H1 (cell line): ENCODE measurements at regions not wholly inside any gene's neighbourhood (a gene's known extent, or its start where the extent isn't known, plus 50 kb on each side); places are given as distances from the start of the nearest gene placed in this dataset.

Source experiments
- CTCF ChIA-PET: fragments of 300-600 bp; sonication (Branson Sonifier 250); formaldehyde crosslinking; loops from one replicate; lab custom pipeline; 2021; ENCODE audit not compliant: partially characterized antibody; lab: Charles Lee
- POLR2A ChIA-PET: fragments of 300-600 bp; sonication (Branson Sonifier 250); formaldehyde crosslinking; loops from one replicate; lab custom pipeline; 2021; ENCODE audit warnings: inconsistent platforms; ENCODE audit not compliant: partially characterized antibody; lab: Charles Lee
- DNase-seq, 2 experiments: peaks; one replicate each; pipeline versions ENCODE4 v3.0.0 to v3.0.0-alpha.2; 2010 to 2022; ENCODE audit warnings: low spot score in 2 of 2, low read depth in 1 of 2, mixed read lengths in 1 of 2
- FAIRE-seq: peaks from 2 replicates; lab custom pipeline; 2011; peaks lifted over from hg19 to GRCh38; lab: Jason Lieb, UNC
- H2AFZ ChIP-seq: 2 replicates; pipeline ENCODE4 v1.8.1; 2012; ENCODE audit warnings: low read length, inconsistent platforms
- H2AK5ac ChIP-seq: 2 replicates; pipeline ENCODE4 v1.6.1; 2013; ENCODE audit warnings: low read depth, low read length
- H2BK120ac ChIP-seq: replicated peaks from 2 replicates; pipeline ENCODE3; 2013; ENCODE audit warnings: low read depth, low read length, inconsistent platforms
- H2BK12ac ChIP-seq: 2 replicates; pipeline ENCODE4 v1.6.1; 2013; ENCODE audit warnings: low read depth, low read length
- H2BK15ac ChIP-seq: 2 replicates; pipeline ENCODE4 v1.6.1; 2013; ENCODE audit warnings: low read length
- H2BK20ac ChIP-seq: 2 replicates; pipeline ENCODE4 v1.6.1; 2013; ENCODE audit warnings: low read length
- H2BK5ac ChIP-seq: 2 replicates; pipeline ENCODE4 v1.6.1; 2013; ENCODE audit warnings: low read depth, low read length
- H3K14ac ChIP-seq: 2 replicates; pipeline ENCODE4 v1.6.1; 2013; ENCODE audit warnings: inconsistent platforms; ENCODE audit not compliant: insufficient read length
- H3K18ac ChIP-seq: 2 replicates; pipeline ENCODE4 v1.6.1; 2013; ENCODE audit warnings: low read length; ENCODE audit errors: extremely low read depth
- H3K23ac ChIP-seq: 2 replicates; pipeline ENCODE4 v1.6.1; 2013; ENCODE audit warnings: inconsistent platforms; ENCODE audit not compliant: insufficient read length
- H3K23me2 ChIP-seq: 2 replicates; pipeline ENCODE4 v1.6.1; 2013; ENCODE audit warnings: low read depth, low read length
- H3K27ac ChIP-seq: 2 replicates; pipeline ENCODE4 v1.6.1; 2011; ENCODE audit warnings: low read depth, low read length, inconsistent platforms
- H3K27me3 ChIP-seq, 4 experiments: replicated peaks in 1 of 4; 1 replicate in 1 of 4; 2 replicates in 3 of 4; pipeline versions ENCODE4 v1.6.1 to v1.8.1; 2011 to 2013; ENCODE audit warnings: low read length in 3 of 4, mild to moderate bottlenecking in 3 of 4, inconsistent platforms in 2 of 4, mixed read lengths in 2 of 4, moderate library complexity in 1 of 4; ENCODE audit not compliant: control insufficient read depth in 3 of 4, insufficient read depth in 3 of 4; ENCODE audit errors: extremely low read depth in 1 of 4
- H3K36me3 ChIP-seq, 4 experiments: 2 replicates each; pipeline versions ENCODE4 v1.6.1 to v1.8.1; 2011 to 2013; ENCODE audit warnings: mild to moderate bottlenecking in 4 of 4, low read length in 3 of 4, moderate library complexity in 2 of 4, control low read depth in 1 of 4, inconsistent platforms in 1 of 4; ENCODE audit not compliant: insufficient read depth in 4 of 4, control insufficient read depth in 2 of 4
- H3K4ac ChIP-seq: replicated peaks from 2 replicates; pipeline ENCODE3; 2013; ENCODE audit warnings: low read length, low read depth, mixed read lengths, inconsistent platforms; ENCODE audit not compliant: insufficient read length
- H3K4me1 ChIP-seq, 4 experiments: replicated peaks in 1 of 4; 1 replicate in 1 of 4; 2 replicates in 3 of 4; pipeline versions ENCODE4 v1.6.1 to v1.8.1; 2011 to 2013; ENCODE audit warnings: low read length in 3 of 4, inconsistent platforms in 2 of 4, mixed read lengths in 1 of 4; ENCODE audit not compliant: insufficient read depth in 4 of 4, control insufficient read depth in 3 of 4
- H3K4me2 ChIP-seq, 2 experiments: 2 replicates each; pipeline versions ENCODE4 v1.6.1 to v1.8.1; 2011 to 2013; ENCODE audit warnings: low read depth in 2 of 2, low read length in 2 of 2, control low read depth in 1 of 2, inconsistent platforms in 1 of 2, mild to moderate bottlenecking in 1 of 2; ENCODE audit not compliant: insufficient read depth in 1 of 2
- H3K4me3 ChIP-seq, 4 experiments: fragments of 200-600, 300-600 bp in 1 of 4; sonication (generic), shearing (Covaris generic), sonication (Bioruptor Twin) in 1 of 4; 2 replicates each; pipeline versions ENCODE4 v1.5.1 to v1.8.1; 2011 to 2016; ENCODE audit warnings: low read length in 4 of 4, low read depth in 3 of 4, control low read depth in 2 of 4, inconsistent platforms in 2 of 4, mild to moderate bottlenecking in 2 of 4, mixed read lengths in 1 of 4, moderate library complexity in 1 of 4; ENCODE audit not compliant: insufficient read depth in 2 of 4; ENCODE audit errors: extremely low read depth in 1 of 4
- H3K56ac ChIP-seq: replicated peaks from 2 replicates; pipeline ENCODE3; 2013; ENCODE audit warnings: low read depth, mild to moderate bottlenecking, mixed read lengths, low read length, inconsistent platforms; ENCODE audit not compliant: insufficient read length
- H3K79me1 ChIP-seq: 2 replicates; pipeline ENCODE4 v1.6.1; 2013; ENCODE audit warnings: low read depth, low read length, control low read depth
- H3K79me2 ChIP-seq, 2 experiments: 2 replicates each; pipeline versions ENCODE4 v1.6.1 to v1.8.1; 2012 to 2013; ENCODE audit warnings: low read length in 2 of 2, mild to moderate bottlenecking in 2 of 2, inconsistent platforms in 1 of 2; ENCODE audit not compliant: insufficient read depth in 2 of 2, control insufficient read depth in 1 of 2
- H3K9ac ChIP-seq, 4 experiments: replicated peaks in 1 of 4; 1 replicate in 1 of 4; 2 replicates in 3 of 4; pipeline versions ENCODE4 v1.6.1 to v1.8.1; 2011 to 2013; ENCODE audit warnings: low read depth in 3 of 4, low read length in 3 of 4, control low read depth in 2 of 4, mild to moderate bottlenecking in 2 of 4, moderate library complexity in 2 of 4, inconsistent platforms in 1 of 4; ENCODE audit errors: extremely low read depth in 1 of 4
- H3K9me3 ChIP-seq, 2 experiments: 2 replicates each; pipeline versions ENCODE4 v1.6.1 to v1.8.1; 2012 to 2013; ENCODE audit warnings: mild to moderate bottlenecking in 2 of 2, moderate library complexity in 2 of 2, control low read depth in 1 of 2, inconsistent platforms in 1 of 2, low read depth in 1 of 2, low read length in 1 of 2, mixed read lengths in 1 of 2; ENCODE audit not compliant: insufficient read depth in 2 of 2
- H4K20me1 ChIP-seq, 2 experiments: replicated peaks in 1 of 2; 2 replicates each; pipeline versions ENCODE3 to v1.8.1; 2011 to 2013; ENCODE audit warnings: inconsistent platforms in 2 of 2, low read length in 2 of 2, mild to moderate bottlenecking in 1 of 2; ENCODE audit not compliant: insufficient read depth in 2 of 2, control insufficient read depth in 1 of 2
- H4K5ac ChIP-seq: 2 replicates; pipeline ENCODE4 v1.6.1; 2013; ENCODE audit warnings: low read length, low read depth, mixed read lengths, inconsistent platforms; ENCODE audit not compliant: insufficient read length
- H4K8ac ChIP-seq: 2 replicates; pipeline ENCODE4 v1.8.0; 2013; ENCODE audit warnings: mild to moderate bottlenecking, moderate library complexity, low read length, inconsistent platforms; ENCODE audit not compliant: insufficient read depth; ENCODE audit errors: extremely low read depth
- H4K91ac ChIP-seq: replicated peaks from 2 replicates; pipeline ENCODE3; 2013; ENCODE audit warnings: low read length, mixed read lengths, inconsistent platforms; ENCODE audit not compliant: insufficient read length
- BACH1 ChIP-seq: IDR thresholded peaks from 2 replicates; pipeline ENCODE4 v1.6.1; 2012; ENCODE audit warnings: low read length, improper control_type of control experiment
- CBX8 ChIP-seq: fragments of 300-800, 300-1000 bp; sonication (generic); IDR thresholded peaks from 2 replicates; pipeline ENCODE4 v1.7.1; 2016; ENCODE audit warnings: low read depth, low read length, borderline replicate concordance
- EGR1 ChIP-seq: IDR thresholded peaks from 2 replicates; pipeline ENCODE4 v1.6.1; 2011; ENCODE audit warnings: low read depth, low read length, borderline replicate concordance
- EP300 ChIP-seq, 2 experiments: IDR thresholded peaks; 1 replicate in 1 of 2; 2 replicates in 1 of 2; pipeline ENCODE4 v1.6.1; 2011 to 2012; ENCODE audit warnings: low read depth in 2 of 2, low read length in 2 of 2, mild to moderate bottlenecking in 2 of 2, borderline replicate concordance in 1 of 2, inconsistent platforms in 1 of 2, moderate library complexity in 1 of 2
- JUND ChIP-seq: IDR thresholded peaks from 2 replicates; pipeline ENCODE4 v1.6.1; 2011; ENCODE audit warnings: mild to moderate bottlenecking, improper control_type of control experiment, low read length
- RFX5 ChIP-seq: IDR thresholded peaks from 2 replicates; pipeline ENCODE4 v1.6.1; 2011; ENCODE audit warnings: low read depth, low read length, improper control_type of control experiment, borderline replicate concordance
- RNF2 ChIP-seq: fragments of 200-900, 300-1000 bp; sonication (generic); IDR thresholded peaks from 2 replicates; pipeline ENCODE4 v1.7.1; 2016; ENCODE audit warnings: borderline replicate concordance, low read depth, mild to moderate bottlenecking, antibody characterized with exemption, low read length; ENCODE audit not compliant: poor library complexity, severe bottlenecking; ENCODE audit errors: missing control alignments
- RXRA ChIP-seq: IDR thresholded peaks from 2 replicates; pipeline ENCODE4 v1.6.1; 2011; ENCODE audit warnings: low read depth, mild to moderate bottlenecking, low read length, moderate library complexity; ENCODE audit not compliant: insufficient read depth
- SIRT6 ChIP-seq: IDR thresholded peaks from one replicate; pipeline ENCODE4 v1.7.1; 2012; ENCODE audit warnings: low read length, inconsistent platforms
- TAF7 ChIP-seq: optimal IDR thresholded peaks from 2 replicates; pipeline ENCODE3; 2011; ENCODE audit warnings: low read depth, mild to moderate bottlenecking, inconsistent platforms, low read length, moderate library complexity, borderline replicate concordance
- WGBS, 2 experiments: shearing (Covaris generic) in 1 of 2; methylation state at CpG; one replicate each; pipeline versions ENCODE4 v1.1.6 to v1.1.7; 2013 to 2015; ENCODE audit warnings: low lambda C conversion rate in 2 of 2, mixed read lengths in 2 of 2, inconsistent platforms in 1 of 2, low coverage in 1 of 2, missing lambda C conversion rate in 1 of 2; ENCODE audit not compliant: insufficient replicate concordance in 2 of 2, insufficient coverage in 1 of 2, insufficient read length in 1 of 2; ENCODE audit errors: extremely low coverage in 1 of 2, missing lambda C conversion rate in 1 of 2; 5-methylcytosine and 5-hydroxymethylcytosine counted together
- TF ChIP-seq, protein P1 (sequence below), 3 experiments: IDR thresholded peaks; 1 replicate in 2 of 3; 2 replicates in 1 of 3; pipeline versions ENCODE4 v1.5.1 to v1.6.1; 2011; ENCODE audit warnings: low read length in 3 of 3, mild to moderate bottlenecking in 3 of 3, inconsistent platforms in 2 of 3, low read depth in 1 of 3, moderate library complexity in 1 of 3; ENCODE audit not compliant: insufficient read depth in 1 of 3; ENCODE audit errors: control extremely low read depth in 1 of 3

- H3K23me2 ChIP-seq, result no peaks in the 10 kb centered on the region
- H3K79me2 ChIP-seq, result no peaks in the 10 kb centered on the region
- no peak overlapping the region for H2BK15ac ChIP-seq
- H2AFZ ChIP-seq, result no peak overlapping the region
- DNase-seq (no peak), FAIRE-seq (no peak)
- no peak overlapping the region for H3K27ac ChIP-seq
- H2AK5ac ChIP-seq, result no peak overlapping the region
- H3K18ac ChIP-seq, result no peak overlapping the region
- H2BK120ac ChIP-seq, result no peak overlapping the region
- H3K56ac ChIP-seq, result no peak overlapping the region
- no peak overlapping the region for H3K14ac ChIP-seq
- POLR2A ChIA-PET, result no interaction called here
- no peak overlapping the region for H3K4me3 ChIP-seq
- no peaks in the 10 kb centered on the region for H3K79me1 ChIP-seq
- no peaks in the 10 kb centered on the region for H4K20me1 ChIP-seq
- H4K5ac ChIP-seq, result no peak overlapping the region
- H3K9ac ChIP-seq, result no peak overlapping the region
- H2BK20ac ChIP-seq, result no peak overlapping the region
- H3K4ac ChIP-seq, result no peak overlapping the region
- CTCF ChIA-PET, result interaction anchor here (1.7 kb wide), 1 partner anchor 12 kb away, joined by 6 read pairs; no protein-coding TSS in a partner anchor
- no peak overlapping the region for H3K4me2 ChIP-seq
- no peak overlapping the region for H3K23ac ChIP-seq
- H3K27me3 ChIP-seq, result no peaks in the 10 kb centered on the region
- no peak overlapping the region for H4K8ac ChIP-seq
- no peak overlapping the region for H2BK12ac ChIP-seq
- H3K9me3 ChIP-seq, result no peaks in the 10 kb centered on the region
- 68% methylated on average over 4 of the region's 4 CpGs; no CpG with 5 or more reads in 1 of the 2 experiments for WGBS, 2 experiments
- H2BK5ac ChIP-seq, result no peak overlapping the region; the same call in 1 of the 2 replicates
- no peak overlapping the region for H4K91ac ChIP-seq
- no peaks in the 10 kb centered on the region for H3K36me3 ChIP-seq
- no peaks in the 10 kb centered on the region for H3K4me1 ChIP-seq
- TF ChIP-seq EP300 (IDR thresholded peaks at IDR 0.05; ENCODE audit: borderline replicate concordance in 1 of 2, low read depth in 2 of 2, low read length in 2 of 2), result no peak
- no peak for TF ChIP-seq RFX5
- no peak for TF ChIP-seq CBX8
- TF ChIP-seq BACH1, result no peak
- TF ChIP-seq RXRA, result no peak
- no peak for TF ChIP-seq EGR1
- TF ChIP-seq RNF2, result no peak
- TF ChIP-seq TAF7, result no peak
- TF ChIP-seq, protein P1, sequence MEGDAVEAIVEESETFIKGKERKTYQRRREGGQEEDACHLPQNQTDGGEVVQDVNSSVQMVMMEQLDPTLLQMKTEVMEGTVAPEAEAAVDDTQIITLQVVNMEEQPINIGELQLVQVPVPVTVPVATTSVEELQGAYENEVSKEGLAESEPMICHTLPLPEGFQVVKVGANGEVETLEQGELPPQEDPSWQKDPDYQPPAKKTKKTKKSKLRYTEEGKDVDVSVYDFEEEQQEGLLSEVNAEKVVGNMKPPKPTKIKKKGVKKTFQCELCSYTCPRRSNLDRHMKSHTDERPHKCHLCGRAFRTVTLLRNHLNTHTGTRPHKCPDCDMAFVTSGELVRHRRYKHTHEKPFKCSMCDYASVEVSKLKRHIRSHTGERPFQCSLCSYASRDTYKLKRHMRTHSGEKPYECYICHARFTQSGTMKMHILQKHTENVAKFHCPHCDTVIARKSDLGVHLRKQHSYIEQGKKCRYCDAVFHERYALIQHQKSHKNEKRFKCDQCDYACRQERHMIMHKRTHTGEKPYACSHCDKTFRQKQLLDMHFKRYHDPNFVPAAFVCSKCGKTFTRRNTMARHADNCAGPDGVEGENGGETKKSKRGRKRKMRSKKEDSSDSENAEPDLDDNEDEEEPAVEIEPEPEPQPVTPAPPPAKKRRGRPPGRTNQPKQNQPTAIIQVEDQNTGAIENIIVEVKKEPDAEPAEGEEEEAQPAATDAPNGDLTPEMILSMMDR (IDR thresholded peaks at IDR 0.05; ENCODE audit: control extremely low read depth in 1 of 3, insufficient read depth in 1 of 3, low read depth in 1 of 3, low read length in 3 of 3), result no peak
- TF ChIP-seq JUND, result no peak
- TF ChIP-seq SIRT6, result no peak
These were observed 61.6 kb upstream of the PARD3B start for GRCh38 chr2:204483608-204484081.
